Common myeloid progenitor, CD34-positive (primary cell): ENCODE measurements at regions not wholly inside any gene's neighbourhood (a gene's known extent, or its start where the extent isn't known, plus 50 kb on each side); places are given as distances from the start of the nearest gene placed in this dataset.
"Not testable (repeated sequence)": the region's sequence is repeated elsewhere in the genome, so short reads cannot be mapped to it uniquely, and the experiment has no call there.

Experiments
- CTCF ChIA-PET: fragments of 350-600 bp; sonication (Branson Sonifier 250); formaldehyde crosslinking; loops from one replicate; lab custom pipeline; 2021; ENCODE audit warnings: antibody characterized with exemption; lab: Charles Lee
- POLR2A ChIA-PET: fragments of 350-600 bp; sonication (Branson Sonifier 250); formaldehyde crosslinking; loops from one replicate; lab custom pipeline; 2021; ENCODE audit warnings: antibody characterized with exemption; lab: Charles Lee
- DNase-seq, 3 donors: peaks; one replicate each; pipeline versions ENCODE4 v3.0.0 to v3.0.0-alpha.2; 2013
- H3K27ac ChIP-seq, 2 experiments: 1 replicate in 1 of 2; 2 replicates in 1 of 2; pipeline ENCODE4 v1.7.0; 2013; ENCODE audit warnings: inconsistent platforms in 2 of 2, low read length in 2 of 2, mild to moderate bottlenecking in 2 of 2, low read depth in 1 of 2, moderate library complexity in 1 of 2; ENCODE audit not compliant: severe bottlenecking in 2 of 2, insufficient read depth in 1 of 2, poor library complexity in 1 of 2
- H3K27me3 ChIP-seq, 5 experiments: replicated peaks in 2 of 5; 1 replicate in 3 of 5; 2 replicates in 2 of 5; pipeline versions ENCODE4 v1.6.1 to v1.7.0; 2013; ENCODE audit warnings: low read length in 4 of 5, mild to moderate bottlenecking in 2 of 5, moderate library complexity in 2 of 5, inconsistent platforms in 1 of 5; ENCODE audit not compliant: insufficient read depth in 5 of 5, control insufficient read depth in 4 of 5
- H3K36me3 ChIP-seq, 4 experiments: 1 replicate in 2 of 4; 2 replicates in 2 of 4; pipeline versions ENCODE4 v1.6.1 to v1.7.0; 2013; ENCODE audit warnings: low read length in 3 of 4, control low read depth in 1 of 4, mild to moderate bottlenecking in 1 of 4; ENCODE audit not compliant: control insufficient read depth in 4 of 4, insufficient read depth in 4 of 4
- H3K4me1 ChIP-seq, 4 experiments: 1 replicate in 3 of 4; 2 replicates in 1 of 4; pipeline versions ENCODE4 v1.6.1 to v1.7.1; 2013; ENCODE audit warnings: low read length in 3 of 4, mild to moderate bottlenecking in 3 of 4, control low read depth in 1 of 4, inconsistent platforms in 1 of 4, moderate library complexity in 1 of 4; ENCODE audit not compliant: control insufficient read depth in 4 of 4, insufficient read depth in 4 of 4; ENCODE audit errors: control extremely low read depth in 1 of 4
- H3K4me3 ChIP-seq, 7 experiments: 1 replicate in 4 of 7; 2 replicates in 3 of 7; pipeline versions ENCODE4 v1.5.1 to v1.7.0; 2013; ENCODE audit warnings: mild to moderate bottlenecking in 7 of 7, low read length in 6 of 7, moderate library complexity in 6 of 7, inconsistent platforms in 2 of 7, low read depth in 2 of 7, control low read depth in 1 of 7; ENCODE audit not compliant: insufficient read depth in 4 of 7, control insufficient read depth in 1 of 7; ENCODE audit errors: extremely low read depth in 1 of 7
- H3K9me3 ChIP-seq, 5 experiments: 1 replicate in 4 of 5; 2 replicates in 1 of 5; pipeline versions ENCODE4 v1.6.1 to v1.7.1; 2013; ENCODE audit warnings: low read length in 4 of 5, mild to moderate bottlenecking in 2 of 5, inconsistent platforms in 1 of 5, low read depth in 1 of 5, moderate library complexity in 1 of 5; ENCODE audit not compliant: control insufficient read depth in 4 of 5, insufficient read depth in 2 of 5; ENCODE audit errors: control extremely low read depth in 1 of 5
- WGBS: methylation state at CpG from one replicate; pipeline ENCODE4 v1.1.5; 2013; ENCODE audit not compliant: insufficient coverage; 5-methylcytosine and 5-hydroxymethylcytosine counted together

DNA sequence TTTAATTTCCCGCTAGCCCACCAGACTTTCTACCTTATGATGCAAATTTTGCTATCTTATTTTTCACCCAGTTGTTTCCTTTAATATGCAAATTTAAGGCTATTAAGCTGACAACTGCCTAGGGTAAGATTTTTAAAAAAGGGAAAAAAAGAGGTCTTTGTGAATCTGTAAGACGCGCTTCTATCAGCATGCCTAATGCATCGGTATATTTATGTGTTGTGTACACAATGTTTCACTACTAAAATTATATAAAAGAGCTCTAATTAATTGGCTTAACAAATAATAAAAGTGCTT, 386.6 kb downstream of the KIF20B start:
- CTCF ChIA-PET = no interaction called here
- no peak for DNase-seq
- H3K9me3 ChIP-seq = no peaks in the 10 kb centered on the region
- no peaks in the 10 kb centered on the region for H3K4me1 ChIP-seq
- H3K27me3 ChIP-seq = no peaks in the 10 kb centered on the region
- H3K36me3 ChIP-seq = no peaks in the 10 kb centered on the region
- POLR2A ChIA-PET = no interaction called here
- no peak overlapping the region for H3K27ac ChIP-seq
- WGBS = no CpG with 5 or more reads among the region's 4 CpGs
- no peak overlapping the region for H3K4me3 ChIP-seq

DNA sequence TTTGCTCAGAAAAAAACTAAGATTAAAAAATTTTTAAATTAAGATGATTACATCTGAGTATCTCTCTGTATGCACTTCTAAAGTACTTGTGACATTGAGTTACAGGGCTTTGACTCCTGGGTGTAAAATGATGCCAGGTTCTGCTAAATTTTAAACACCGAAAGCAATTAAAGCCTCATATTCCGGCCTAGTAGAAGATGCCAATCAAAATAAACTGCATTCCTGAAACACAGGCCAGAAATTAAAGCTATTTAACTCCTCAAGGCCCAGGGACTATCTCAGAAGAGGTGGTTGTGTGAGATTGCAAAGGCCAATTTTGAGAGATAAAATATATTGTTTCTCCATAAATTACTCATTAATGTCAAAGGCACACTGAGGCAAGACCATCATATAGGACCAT, 388.3 kb downstream of the KIF20B start:
- Histone ChIP-seq H3K36me3 (no peaks in the 10 kb centered on the region), H3K4me3 (no peak overlapping the region), H3K27me3 (no peaks in the 10 kb centered on the region), H3K9me3 (no peaks in the 10 kb centered on the region), H3K4me1 (no peaks in the 10 kb centered on the region), H3K27ac (no peak overlapping the region)
- DNase-seq = no peak
- POLR2A ChIA-PET = no interaction called here
- CTCF ChIA-PET = no interaction called here
- WGBS = 100% methylated on average over 1 of the region's 2 CpGs

DNA sequence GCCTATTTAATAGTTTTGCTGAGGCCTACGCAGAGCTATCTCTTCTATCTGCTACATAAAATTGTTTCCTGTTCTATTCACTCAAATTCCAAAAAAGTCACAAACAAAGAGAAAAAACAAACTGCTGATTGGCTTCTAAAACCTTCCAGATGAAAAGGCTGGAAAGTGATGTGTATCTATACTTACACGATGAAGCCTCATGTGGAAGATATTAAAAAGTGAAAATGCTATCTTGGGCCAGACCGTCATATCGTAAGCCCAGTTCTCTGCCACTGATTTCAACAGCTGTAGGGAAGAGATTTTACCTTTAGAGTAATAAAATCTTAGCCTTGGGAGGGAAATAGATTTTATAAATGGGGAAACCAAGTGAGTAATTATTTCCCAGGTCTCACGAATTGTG, 394.8 kb downstream of the KIF20B start:
- no peaks in the 10 kb centered on the region for H3K4me1 ChIP-seq
- no peaks in the 10 kb centered on the region for H3K9me3 ChIP-seq
- H3K4me3 ChIP-seq = no peak overlapping the region
- POLR2A ChIA-PET = no interaction called here
- H3K27ac ChIP-seq = no peak overlapping the region
- H3K36me3 ChIP-seq = no peaks in the 10 kb centered on the region
- no peak for DNase-seq
- H3K27me3 ChIP-seq = no peaks in the 10 kb centered on the region
- 78% methylated on average over 5 of the region's 5 CpGs for WGBS
- CTCF ChIA-PET = no interaction called here

DNA sequence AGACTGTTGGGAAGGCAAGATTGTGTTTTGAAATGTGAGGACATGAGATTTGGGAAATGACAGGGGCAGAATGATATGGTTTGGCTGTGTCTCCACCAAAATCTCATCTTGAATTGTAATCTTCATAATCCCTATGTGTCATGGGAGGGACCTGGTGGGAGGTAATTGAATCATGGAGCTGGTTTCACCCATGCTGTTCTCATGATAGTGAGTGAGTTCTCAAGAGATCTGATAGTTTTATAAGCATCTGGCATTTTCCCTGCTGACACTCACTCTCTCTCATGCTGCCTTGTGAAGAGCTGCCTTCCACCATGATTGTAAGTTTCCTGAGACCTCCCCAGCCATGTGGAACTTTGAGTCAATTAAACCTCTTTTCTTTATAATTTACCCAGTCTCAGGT, 406.2 kb downstream of the KIF20B start:
- CTCF ChIA-PET, H3K27ac ChIP-seq, H3K4me1 ChIP-seq, H3K36me3 ChIP-seq, H3K4me3 ChIP-seq, H3K9me3 ChIP-seq, POLR2A ChIA-PET, DNase-seq, H3K27me3 ChIP-seq: not testable (repeated sequence)

DNA sequence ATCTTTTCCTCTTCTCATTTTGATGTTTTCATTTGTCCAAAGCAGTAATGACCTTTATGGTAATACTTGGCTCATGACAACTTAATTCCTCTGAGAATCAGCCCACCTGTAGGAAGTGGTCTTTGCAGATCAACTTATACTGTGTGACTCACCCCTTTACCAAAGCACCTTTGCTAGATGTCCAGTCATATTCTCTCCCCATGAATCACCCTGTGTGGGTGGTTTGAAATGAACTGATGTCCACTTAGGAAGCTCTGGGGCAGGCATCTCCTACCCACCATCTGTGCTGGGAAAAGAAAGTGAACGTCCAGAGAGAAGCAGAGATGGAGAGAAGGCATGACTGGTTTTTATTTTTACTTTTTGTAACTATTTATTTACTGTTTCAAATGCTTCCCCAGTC, 410.3 kb downstream of the KIF20B start:
- Histone ChIP-seq H3K27me3 (no peaks in the 10 kb centered on the region), H3K4me1 (no peaks in the 10 kb centered on the region), H3K27ac (no peak overlapping the region), H3K4me3 (no peak overlapping the region), H3K36me3 (no peaks in the 10 kb centered on the region), H3K9me3 (no peaks in the 10 kb centered on the region)
- DNase-seq = no peak
- CTCF ChIA-PET = no interaction called here
- POLR2A ChIA-PET = no interaction called here
- WGBS = no CpG with 5 or more reads among the region's 1 CpG

DNA sequence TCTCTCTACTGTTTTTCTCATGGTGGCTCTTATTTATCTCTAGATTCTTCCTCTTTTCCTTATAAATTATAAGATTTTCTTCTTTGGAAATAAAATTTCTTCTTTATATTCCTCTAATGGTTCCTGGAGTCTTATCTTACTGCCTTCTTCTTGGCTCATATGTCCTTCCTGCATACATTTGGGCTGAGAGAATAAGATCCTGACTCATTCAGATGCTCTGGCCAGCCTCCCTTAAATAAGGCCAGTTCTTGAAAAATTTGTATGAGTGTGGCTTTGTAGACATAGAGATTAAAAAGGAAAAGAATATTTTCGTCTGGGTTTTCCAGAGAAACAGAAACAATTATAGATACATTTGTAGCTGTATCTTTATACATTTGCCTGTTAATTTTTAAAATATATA, 411.3 kb downstream of the KIF20B start:
- H3K9me3 ChIP-seq = no peaks in the 10 kb centered on the region
- WGBS = no CpG with 5 or more reads among the region's 1 CpG
- POLR2A ChIA-PET = no interaction called here
- H3K4me3 ChIP-seq = no peak overlapping the region
- no peak overlapping the region for H3K27ac ChIP-seq
- H3K27me3 ChIP-seq = no peaks in the 10 kb centered on the region
- DNase-seq = no peak
- no peaks in the 10 kb centered on the region for H3K4me1 ChIP-seq
- CTCF ChIA-PET = no interaction called here
- no peaks in the 10 kb centered on the region for H3K36me3 ChIP-seq

DNA sequence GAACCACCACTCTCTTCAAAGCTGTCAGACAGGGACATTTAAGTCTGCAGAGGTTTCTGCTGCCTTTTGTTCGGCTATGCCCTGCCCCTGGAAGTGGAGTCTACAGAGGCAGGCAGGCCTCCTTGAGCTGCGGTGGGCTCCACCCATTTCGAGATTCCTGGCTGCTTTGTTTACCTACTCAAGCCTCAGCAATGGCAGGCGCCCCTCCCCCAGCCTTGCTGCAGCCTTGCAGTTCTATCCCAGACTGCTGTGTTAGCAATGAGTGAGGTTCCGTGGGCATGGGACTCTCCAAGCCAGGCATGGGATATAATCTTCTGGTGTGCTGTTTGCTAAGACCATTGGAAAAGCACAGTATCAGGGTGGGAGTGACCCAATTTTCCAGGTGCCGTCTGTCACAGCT, 417.2 kb downstream of the KIF20B start:
- H3K9me3 ChIP-seq, CTCF ChIA-PET, H3K4me1 ChIP-seq, H3K27me3 ChIP-seq, H3K4me3 ChIP-seq, POLR2A ChIA-PET, H3K27ac ChIP-seq, H3K36me3 ChIP-seq, DNase-seq: not testable (repeated sequence)
- WGBS = 96% methylated on average over 5 of the region's 6 CpGs
